ENCODE measurements at regions not wholly inside any gene's neighbourhood (a gene's known extent, or its start where the extent isn't known, plus 50 kb on each side); places are given as distances from the start of the nearest gene placed in this dataset.
"Not testable (repeated sequence)": the region's sequence is repeated elsewhere in the genome, so short reads cannot be mapped to it uniquely, and the experiment has no call there.

DNA sequence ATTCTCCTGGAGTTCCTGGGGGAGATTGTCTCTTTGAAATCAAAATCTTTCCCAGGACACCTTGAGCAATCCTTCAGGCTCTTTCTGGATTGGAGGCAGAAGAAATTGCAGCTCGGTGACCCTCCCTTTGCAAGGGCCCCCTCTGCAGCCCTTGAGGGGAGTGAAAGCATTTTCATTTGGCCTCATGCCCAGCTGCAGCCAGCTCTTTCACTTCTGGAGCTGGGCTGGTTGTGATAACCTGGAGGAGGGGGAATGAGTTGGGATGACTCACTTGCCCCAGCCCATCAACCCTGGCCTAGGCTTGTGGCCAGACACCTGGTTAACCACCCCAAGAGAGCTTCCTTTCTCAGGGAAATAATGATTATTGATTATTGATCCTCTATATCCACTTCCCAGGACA is 129.7 kb downstream of the POTEG start:
- not testable (repeated sequence) for TF ChIP-seq POLR2A (IDR thresholded peaks at IDR 0.05; ENCODE audit: extremely low read depth, insufficient read length); MYC (IDR thresholded peaks at IDR 0.05; ENCODE audit: low read depth, low read length)
- TF ChIP-seq, protein P1, sequence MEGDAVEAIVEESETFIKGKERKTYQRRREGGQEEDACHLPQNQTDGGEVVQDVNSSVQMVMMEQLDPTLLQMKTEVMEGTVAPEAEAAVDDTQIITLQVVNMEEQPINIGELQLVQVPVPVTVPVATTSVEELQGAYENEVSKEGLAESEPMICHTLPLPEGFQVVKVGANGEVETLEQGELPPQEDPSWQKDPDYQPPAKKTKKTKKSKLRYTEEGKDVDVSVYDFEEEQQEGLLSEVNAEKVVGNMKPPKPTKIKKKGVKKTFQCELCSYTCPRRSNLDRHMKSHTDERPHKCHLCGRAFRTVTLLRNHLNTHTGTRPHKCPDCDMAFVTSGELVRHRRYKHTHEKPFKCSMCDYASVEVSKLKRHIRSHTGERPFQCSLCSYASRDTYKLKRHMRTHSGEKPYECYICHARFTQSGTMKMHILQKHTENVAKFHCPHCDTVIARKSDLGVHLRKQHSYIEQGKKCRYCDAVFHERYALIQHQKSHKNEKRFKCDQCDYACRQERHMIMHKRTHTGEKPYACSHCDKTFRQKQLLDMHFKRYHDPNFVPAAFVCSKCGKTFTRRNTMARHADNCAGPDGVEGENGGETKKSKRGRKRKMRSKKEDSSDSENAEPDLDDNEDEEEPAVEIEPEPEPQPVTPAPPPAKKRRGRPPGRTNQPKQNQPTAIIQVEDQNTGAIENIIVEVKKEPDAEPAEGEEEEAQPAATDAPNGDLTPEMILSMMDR (IDR thresholded peaks at IDR 0.05; ENCODE audit: low read depth, low read length): not testable (repeated sequence)
- TF ChIP-seq, protein P2, sequence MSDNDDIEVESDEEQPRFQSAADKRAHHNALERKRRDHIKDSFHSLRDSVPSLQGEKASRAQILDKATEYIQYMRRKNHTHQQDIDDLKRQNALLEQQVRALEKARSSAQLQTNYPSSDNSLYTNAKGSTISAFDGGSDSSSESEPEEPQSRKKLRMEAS (IDR thresholded peaks at IDR 0.05; ENCODE audit: low read depth, low read length): not testable (repeated sequence)
